Activated CD8-positive, alpha-beta T cell treated with anti-CD3 and anti-CD28 coated beads, Interleukin-2, amount 10 ng/mL, durations not matched to agents 7 days and 5 days (primary cell): ENCODE measurements at regions not wholly inside any gene's neighbourhood (a gene's known extent, or its start where the extent isn't known, plus 50 kb on each side); places are given as distances from the start of the nearest gene placed in this dataset.

Experiments used
- ATAC-seq: fragments of 150-1000 bp; cut with Tn5 transposase; one replicate; pipeline ENCODE4 v1.10.0; 2021; ENCODE audit warnings: moderate library complexity
- CTCF ChIA-PET: fragments of 350-600 bp; sonication (Branson Sonifier 250); formaldehyde crosslinking; loops from one replicate; lab custom pipeline; 2021; ENCODE audit warnings: antibody characterized with exemption; lab: Charles Lee
- POLR2A ChIA-PET: fragments of 350-600 bp; sonication (Branson Sonifier 250); formaldehyde crosslinking; loops from one replicate; lab custom pipeline; 2021; ENCODE audit warnings: antibody characterized with exemption; lab: Charles Lee
- DNase-seq: peaks from one replicate; pipeline ENCODE4 v3.0.0-alpha.2; 2020
- H3K27ac Mint-ChIP-seq: one replicate; pipeline ENCODE4 v1.8.0; 2021; ENCODE audit warnings: mild to moderate bottlenecking, mixed read lengths
- H3K27me3 Mint-ChIP-seq: one replicate; pipeline ENCODE4 v1.8.0; 2021; ENCODE audit warnings: low read depth, mixed read lengths
- H3K36me3 Mint-ChIP-seq: one replicate; pipeline ENCODE4 v1.8.0; 2021; ENCODE audit warnings: low read depth, mixed read lengths
- H3K4me1 Mint-ChIP-seq: one replicate; pipeline ENCODE4 v1.8.0; 2021; ENCODE audit warnings: low read depth, mixed read lengths
- H3K4me3 Mint-ChIP-seq: one replicate; pipeline ENCODE4 v1.8.0; 2021; ENCODE audit warnings: mild to moderate bottlenecking, mixed read lengths
- H3K9me3 Mint-ChIP-seq: one replicate; pipeline ENCODE4 v1.8.0; 2022; ENCODE audit warnings: mixed read lengths; ENCODE audit not compliant: insufficient read depth

- H3K27me3 Mint-ChIP-seq: no peaks in the 10 kb centered on the region
- no peak overlapping the region for H3K27ac Mint-ChIP-seq
- ChIA-PET POLR2A (no interaction called here), CTCF (no interaction called here)
- no peak for DNase-seq
- H3K4me3 Mint-ChIP-seq: no peak overlapping the region
- no peak for ATAC-seq
- no peaks in the 10 kb centered on the region for H3K36me3 Mint-ChIP-seq
- peaks cover 12% of the 10 kb centered on the region for H3K9me3 Mint-ChIP-seq
- H3K4me1 Mint-ChIP-seq: no peaks in the 10 kb centered on the region
Observed at GRCh38 chr10:83262434-83262833, 876.9 kb upstream of the GHITM start.

DNA sequence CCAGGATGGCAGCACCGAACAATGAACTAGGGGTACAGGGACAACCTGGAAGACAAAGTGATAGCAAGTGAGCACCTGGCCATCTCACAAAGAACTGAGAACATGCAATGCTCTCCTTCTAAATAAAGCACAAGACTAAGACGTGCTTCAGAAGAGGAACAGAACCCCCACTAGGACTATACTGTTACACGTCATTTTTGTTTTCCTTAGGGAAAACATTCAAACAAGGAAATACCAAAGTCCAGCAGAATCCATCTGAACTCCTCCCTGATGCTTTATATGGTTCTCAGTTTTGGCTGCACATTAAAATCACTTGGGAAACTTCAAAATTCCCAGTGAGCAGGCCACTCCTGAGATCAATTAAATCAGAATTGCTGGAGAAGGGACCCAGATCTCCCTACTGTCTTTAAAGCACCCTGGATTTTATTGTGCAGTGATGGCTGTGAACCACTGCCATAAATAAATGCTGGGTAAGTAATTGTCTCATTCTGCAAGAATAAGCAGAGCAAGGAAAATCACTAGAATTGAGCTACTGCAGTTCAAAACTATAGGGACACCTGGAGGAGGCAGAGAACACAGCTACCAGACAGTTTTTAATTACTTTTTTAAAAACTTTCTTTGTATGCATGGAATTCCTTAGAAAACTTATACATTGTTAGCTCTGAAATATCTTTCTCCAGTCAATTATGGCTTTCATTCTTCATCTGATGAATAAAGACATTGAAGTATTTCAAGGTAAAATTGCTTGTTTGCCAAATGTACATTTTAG lies 866.5 kb upstream of the GHITM start:
- ATAC-seq: no peak
- Mint-ChIP-seq H3K27me3 (no peaks in the 10 kb centered on the region), H3K9me3 (peaks cover 6% of the 10 kb centered on the region), H3K4me1 (no peaks in the 10 kb centered on the region), H3K36me3 (no peaks in the 10 kb centered on the region), H3K27ac (no peak overlapping the region), H3K4me3 (no peak overlapping the region)
- DNase-seq: no peak
- POLR2A ChIA-PET: no interaction called here
- CTCF ChIA-PET: no interaction called here

DNA sequence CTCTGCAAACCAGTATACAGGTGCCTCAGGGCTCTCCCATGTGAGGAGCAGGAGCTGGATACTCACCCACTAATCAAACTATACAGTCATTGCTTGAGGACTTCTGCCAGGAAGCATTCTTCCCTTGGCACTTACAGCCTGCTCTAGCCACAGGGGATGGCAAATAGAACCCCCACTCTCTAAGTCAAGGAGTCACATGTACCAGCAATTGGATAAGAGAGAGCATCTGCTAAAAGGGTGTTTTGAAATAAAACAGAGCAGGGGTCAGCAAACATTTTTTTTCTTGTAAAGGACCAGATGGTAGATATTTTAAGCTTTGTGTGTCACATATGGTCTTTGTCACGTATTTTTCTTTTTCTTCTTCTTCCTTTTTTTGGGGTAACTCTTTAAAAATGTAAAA lies 865.2 kb upstream of the GHITM start:
- Mint-ChIP-seq H3K27me3 (no peaks in the 10 kb centered on the region), H3K9me3 (peaks cover 2% of the 10 kb centered on the region), H3K4me3 (no peak overlapping the region), H3K36me3 (no peaks in the 10 kb centered on the region), H3K27ac (no peak overlapping the region), H3K4me1 (no peaks in the 10 kb centered on the region)
- DNase-seq (no peak), ATAC-seq (no peak)
- CTCF ChIA-PET: no interaction called here
- POLR2A ChIA-PET: no interaction called here

- Mint-ChIP-seq H3K27ac (no peak overlapping the region), H3K9me3 (no peaks in the 10 kb centered on the region), H3K27me3 (no peaks in the 10 kb centered on the region), H3K4me3 (no peak overlapping the region), H3K36me3 (no peaks in the 10 kb centered on the region), H3K4me1 (no peaks in the 10 kb centered on the region)
- ATAC-seq (no peak), DNase-seq (no peak)
- ChIA-PET POLR2A (no interaction called here), CTCF (no interaction called here)
Observed at GRCh38 chr10:83276971-83277370, 862.3 kb upstream of the GHITM start.

DNA sequence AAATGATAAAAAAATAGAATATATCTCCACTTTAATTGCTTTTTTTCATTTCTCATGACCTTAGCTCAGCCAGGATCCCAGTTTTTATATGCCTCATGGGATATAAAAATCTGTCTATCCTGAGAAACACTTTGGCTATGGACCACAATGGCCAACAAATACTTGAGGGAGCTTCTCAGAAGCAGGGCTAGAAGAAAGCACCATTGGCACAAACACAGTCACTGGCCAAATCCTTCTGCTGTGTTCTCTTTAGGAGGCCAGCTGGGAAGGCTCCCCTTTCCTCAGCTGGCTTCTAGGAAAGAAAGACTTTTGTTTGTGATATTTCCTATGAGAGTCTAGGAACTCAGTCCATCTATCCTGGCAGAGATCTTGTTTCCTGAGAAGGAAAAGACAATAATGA lies 856.2 kb upstream of the GHITM start:
- Mint-ChIP-seq H3K36me3 (no peaks in the 10 kb centered on the region), H3K4me1 (no peaks in the 10 kb centered on the region), H3K27me3 (no peaks in the 10 kb centered on the region), H3K9me3 (peaks cover 11% of the 10 kb centered on the region), H3K27ac (no peak overlapping the region), H3K4me3 (no peak overlapping the region)
- ATAC-seq (no peak), DNase-seq (no peak)
- ChIA-PET CTCF (no interaction called here), POLR2A (no interaction called here)

DNA sequence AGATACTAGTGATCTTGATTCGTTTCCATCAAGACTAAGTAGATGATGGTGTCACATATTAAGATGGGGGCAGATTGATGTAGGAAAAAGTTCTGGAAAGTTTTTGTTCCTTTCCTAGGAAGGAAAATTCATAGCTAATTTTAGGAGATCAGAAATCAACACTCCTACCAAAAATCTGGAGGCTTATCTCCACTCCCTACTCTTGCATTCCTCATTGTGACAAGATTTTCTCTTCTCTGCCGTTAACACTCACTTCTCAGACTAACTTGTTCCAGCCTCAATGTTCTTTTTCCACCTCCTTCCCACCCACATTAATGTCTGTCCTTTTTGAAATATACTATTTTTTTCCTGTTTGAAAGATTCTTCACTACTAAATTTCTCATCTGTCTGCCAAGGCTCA lies 851.9 kb upstream of the GHITM start:
- ATAC-seq: no peak
- Mint-ChIP-seq H3K27ac (no peak overlapping the region), H3K4me3 (no peak overlapping the region), H3K4me1 (no peaks in the 10 kb centered on the region), H3K27me3 (no peaks in the 10 kb centered on the region), H3K36me3 (no peaks in the 10 kb centered on the region), H3K9me3 (peaks cover 20% of the 10 kb centered on the region)
- ChIA-PET POLR2A (no interaction called here), CTCF (no interaction called here)
- DNase-seq: no peak

GRCh38 chr10:83289373-83289772 lies 849.9 kb upstream of the GHITM start:
- Mint-ChIP-seq H3K36me3 (no peaks in the 10 kb centered on the region), H3K4me1 (no peaks in the 10 kb centered on the region), H3K27ac (no peak overlapping the region), H3K27me3 (no peaks in the 10 kb centered on the region), H3K4me3 (no peak overlapping the region), H3K9me3 (peaks cover 16% of the 10 kb centered on the region)
- DNase-seq (no peak), ATAC-seq (no peak)
- CTCF ChIA-PET: no interaction called here
- POLR2A ChIA-PET: no interaction called here

GRCh38 chr10:83289948-83290347 lies 849.4 kb upstream of the GHITM start:
- DNase-seq: no peak
- Mint-ChIP-seq H3K9me3 (peaks cover 16% of the 10 kb centered on the region), H3K27me3 (no peaks in the 10 kb centered on the region), H3K36me3 (no peaks in the 10 kb centered on the region), H3K27ac (no peak overlapping the region), H3K4me3 (no peak overlapping the region), H3K4me1 (no peaks in the 10 kb centered on the region)
- CTCF ChIA-PET: no interaction called here
- POLR2A ChIA-PET: no interaction called here
- no peak for ATAC-seq

- no peak for ATAC-seq
- no peak overlapping the region for H3K27ac Mint-ChIP-seq
- POLR2A ChIA-PET: no interaction called here
- CTCF ChIA-PET: no interaction called here
- no peak for DNase-seq
- H3K4me1 Mint-ChIP-seq: no peaks in the 10 kb centered on the region
- peaks cover 14% of the 10 kb centered on the region for H3K9me3 Mint-ChIP-seq
- no peaks in the 10 kb centered on the region for H3K27me3 Mint-ChIP-seq
- H3K36me3 Mint-ChIP-seq: no peaks in the 10 kb centered on the region
- no peak overlapping the region for H3K4me3 Mint-ChIP-seq
Observed at GRCh38 chr10:83301732-83302131, 837.6 kb upstream of the GHITM start.

DNA sequence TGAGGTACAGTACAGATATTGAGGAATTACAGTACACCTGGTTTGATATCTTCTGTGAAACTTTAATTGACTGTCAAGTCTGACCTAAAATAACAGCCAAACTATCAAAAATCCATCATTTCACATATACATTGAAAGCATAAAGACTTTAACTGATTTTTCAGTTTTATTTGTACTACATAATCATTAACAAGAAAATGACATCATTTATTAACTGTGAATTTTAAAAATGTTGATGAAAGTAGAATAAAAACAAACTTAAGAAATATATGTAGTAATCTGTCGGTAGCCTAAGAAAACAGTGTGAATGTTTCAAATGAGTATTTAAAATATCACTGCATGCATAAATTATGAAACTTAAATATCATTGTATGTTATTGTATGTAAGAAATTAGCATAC lies 836.7 kb upstream of the GHITM start:
- Mint-ChIP-seq H3K27me3 (no peaks in the 10 kb centered on the region), H3K4me1 (no peaks in the 10 kb centered on the region), H3K9me3 (peaks cover 11% of the 10 kb centered on the region), H3K27ac (no peak overlapping the region), H3K36me3 (no peaks in the 10 kb centered on the region), H3K4me3 (no peak overlapping the region)
- CTCF ChIA-PET: no interaction called here
- POLR2A ChIA-PET: no interaction called here
- ATAC-seq (no peak), DNase-seq (no peak)

DNA sequence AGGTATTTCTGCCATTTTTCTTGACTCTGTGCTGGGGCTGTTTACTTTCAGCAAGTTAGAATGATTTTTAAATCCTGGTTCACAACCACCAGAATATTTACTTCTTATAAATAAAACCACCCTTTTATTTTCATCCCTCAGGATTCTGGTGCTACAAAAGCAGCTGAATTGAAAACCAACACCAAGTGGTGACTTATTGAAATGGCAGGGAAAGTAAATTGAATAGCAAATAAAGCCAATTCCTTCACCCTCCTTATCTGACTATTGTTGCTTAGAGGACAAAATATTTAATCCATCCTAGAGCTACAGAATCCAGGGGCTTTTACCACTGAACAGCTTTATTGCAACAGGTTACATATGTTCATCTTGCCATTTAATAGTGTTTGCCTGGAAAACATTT lies 828.6 kb upstream of the GHITM start:
- DNase-seq (no peak), ATAC-seq (no peak)
- Mint-ChIP-seq H3K36me3 (no peaks in the 10 kb centered on the region), H3K4me1 (no peaks in the 10 kb centered on the region), H3K27ac (no peak overlapping the region), H3K9me3 (peaks cover 2% of the 10 kb centered on the region), H3K4me3 (no peak overlapping the region), H3K27me3 (no peaks in the 10 kb centered on the region)
- CTCF ChIA-PET: no interaction called here
- POLR2A ChIA-PET: no interaction called here

DNA sequence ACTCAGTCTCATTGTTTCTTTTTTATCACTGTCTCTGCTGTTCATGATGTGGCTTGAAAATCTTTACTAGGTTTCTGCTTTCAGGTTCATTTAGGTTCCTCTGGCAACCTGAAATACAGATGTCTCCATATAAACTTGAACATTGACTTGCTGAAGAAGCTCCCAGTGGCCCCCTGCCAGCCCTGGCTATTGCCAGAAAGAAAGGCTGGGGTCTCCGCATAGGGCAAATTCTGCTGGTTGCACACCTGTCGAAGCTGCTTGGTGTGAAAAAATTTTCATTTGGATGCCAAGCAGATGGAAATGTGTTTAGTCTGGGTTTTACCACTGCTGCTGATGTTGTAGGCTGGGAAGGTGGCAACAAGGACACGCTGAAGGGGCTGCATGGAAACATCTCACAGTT lies 826.7 kb upstream of the GHITM start:
- Mint-ChIP-seq H3K4me3 (no peak overlapping the region), H3K4me1 (no peaks in the 10 kb centered on the region), H3K27ac (no peak overlapping the region), H3K9me3 (peaks cover 4% of the 10 kb centered on the region), H3K27me3 (no peaks in the 10 kb centered on the region), H3K36me3 (no peaks in the 10 kb centered on the region)
- ATAC-seq (no peak), DNase-seq (no peak)
- ChIA-PET POLR2A (no interaction called here), CTCF (no interaction called here)

GRCh38 chr10:83332690-83333089 lies 806.6 kb upstream of the GHITM start:
- ChIA-PET POLR2A (no interaction called here), CTCF (no interaction called here)
- peaks cover 12% of the 10 kb centered on the region for H3K9me3 Mint-ChIP-seq
- no peak overlapping the region for H3K27ac Mint-ChIP-seq
- no peaks in the 10 kb centered on the region for H3K36me3 Mint-ChIP-seq
- DNase-seq (no peak), ATAC-seq (no peak)
- no peaks in the 10 kb centered on the region for H3K27me3 Mint-ChIP-seq
- H3K4me3 Mint-ChIP-seq: no peak overlapping the region
- H3K4me1 Mint-ChIP-seq: no peaks in the 10 kb centered on the region
